CD4-positive, alpha-beta T cell treated with Interleukin-17A for 4 hours (primary cell): ENCODE measurements at regions not wholly inside any gene's neighbourhood (a gene's known extent, or its start where the extent isn't known, plus 50 kb on each side); places are given as distances from the start of the nearest gene placed in this dataset.

Experiments used
- DNase-seq: peaks from one replicate; pipeline ENCODE4 v3.0.0-alpha.2; 2020; ENCODE audit warnings: mixed read lengths

GRCh38 chr1:56417646-56418045 lies 161.7 kb downstream of the PLPP3 start:
- no peak for DNase-seq

GRCh38 chr1:56416495-56416894 lies 162.9 kb downstream of the PLPP3 start:
- DNase-seq: no peak

- DNase-seq: no peak
These were observed 163.6 kb downstream of the PLPP3 start for GRCh38 chr1:56415720-56416119.

- DNase-seq: no peak
These were observed 164.1 kb downstream of the PLPP3 start for GRCh38 chr1:56415258-56415657.

GRCh38 chr1:56414728-56415224 lies 164.6 kb downstream of the PLPP3 start:
- no peak for DNase-seq

GRCh38 chr1:56413671-56414199 lies 165.6 kb downstream of the PLPP3 start:
- no peak for DNase-seq

- DNase-seq: no peak
These were observed 167.7 kb downstream of the PLPP3 start for GRCh38 chr1:56411484-56412180.

- no peak for DNase-seq
These were observed 168.3 kb downstream of the PLPP3 start for GRCh38 chr1:56411021-56411420.

GRCh38 chr1:56410405-56410804 lies 169.0 kb downstream of the PLPP3 start:
- DNase-seq: no peak

GRCh38 chr1:56409112-56409691 lies 170.2 kb downstream of the PLPP3 start:
- no peak for DNase-seq

GRCh38 chr1:56406821-56407220 lies 172.5 kb downstream of the PLPP3 start:
- no peak for DNase-seq

- DNase-seq: no peak
These were observed 174.8 kb downstream of the PLPP3 start for GRCh38 chr1:56404561-56405030.

- no peak for DNase-seq
These were observed 175.3 kb downstream of the PLPP3 start for GRCh38 chr1:56404066-56404465.

GRCh38 chr1:56403321-56403720 lies 176.0 kb downstream of the PLPP3 start:
- no peak for DNase-seq

- DNase-seq: no peak
These were observed 178.2 kb downstream of the PLPP3 start for GRCh38 chr1:56401191-56401590.

GRCh38 chr1:56400526-56400925 lies 178.8 kb downstream of the PLPP3 start:
- no peak for DNase-seq

- DNase-seq: no peak
These were observed 179.6 kb downstream of the PLPP3 start for GRCh38 chr1:56399795-56400194.

GRCh38 chr1:56399326-56399725 lies 180.0 kb downstream of the PLPP3 start:
- no peak for DNase-seq

GRCh38 chr1:56397811-56398231 lies 181.5 kb downstream of the PLPP3 start:
- DNase-seq: no peak

GRCh38 chr1:56397409-56397808 lies 182.0 kb downstream of the PLPP3 start:
- no peak for DNase-seq

GRCh38 chr1:56396581-56396980 lies 182.8 kb downstream of the PLPP3 start:
- DNase-seq: no peak

GRCh38 chr1:56395776-56396175 lies 183.6 kb downstream of the PLPP3 start:
- DNase-seq: no peak

- DNase-seq: no peak
These were observed 185.1 kb downstream of the PLPP3 start for GRCh38 chr1:56394298-56394697.
